ENCODE measurements at regions not wholly inside any gene's neighbourhood (a gene's known extent, or its start where the extent isn't known, plus 50 kb on each side); places are given as distances from the start of the nearest gene placed in this dataset.

DNA sequence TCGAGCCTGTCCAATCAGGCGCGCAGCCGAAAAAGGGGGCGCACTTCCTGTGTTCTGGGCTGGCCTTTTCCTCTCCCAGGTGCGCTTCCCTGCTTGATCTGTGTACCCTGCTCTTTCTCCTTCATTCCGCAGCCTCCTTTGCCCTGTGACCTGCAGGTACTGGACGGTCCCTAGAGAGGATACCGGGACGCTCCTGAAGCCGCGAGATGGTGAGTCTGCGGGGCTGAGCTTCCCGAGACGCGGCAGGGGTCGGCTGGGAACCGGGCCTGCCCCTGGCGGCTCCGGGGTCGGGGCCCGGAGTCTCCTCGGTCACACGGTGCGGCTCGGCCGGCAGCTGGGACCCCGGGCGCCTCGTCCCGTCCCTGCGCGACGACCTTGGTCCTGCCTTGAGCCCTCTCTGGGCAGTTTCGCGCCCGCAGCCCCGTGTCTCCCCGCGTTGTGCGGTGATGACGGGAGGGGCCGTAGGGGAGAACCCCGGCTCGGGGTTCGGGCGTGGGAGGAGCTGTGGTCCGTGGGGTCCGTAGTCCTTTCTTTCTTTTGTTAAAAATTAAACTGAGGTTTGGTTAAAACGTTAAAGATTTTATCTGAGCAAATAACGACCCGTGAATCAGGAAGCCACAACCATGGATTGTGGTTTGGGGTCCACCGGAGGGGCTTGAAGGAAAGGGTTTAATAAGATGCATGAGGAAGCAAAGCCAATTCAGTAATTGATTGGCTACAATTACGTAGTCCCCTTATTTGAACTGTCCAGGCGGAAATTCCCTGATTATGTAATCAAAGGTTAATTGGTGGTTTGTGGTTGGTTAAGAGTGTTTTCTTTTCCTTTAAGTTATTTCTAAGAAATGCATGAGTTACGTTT, 172.8 kb upstream of the ZNF267 start:
- peak overlapping the region; percentile 81 to 89 (median 86) for H3K4me3 ChIP-seq (ENCODE audit: low read length in 3 of 3)
- no peak overlapping the region for H3K27ac ChIP-seq (ENCODE audit: low read depth, low read length)
- no peaks in the 10 kb centered on the region for H3K9me3 ChIP-seq (ENCODE audit: control insufficient read depth in 3 of 3, low read length in 3 of 3)
- peak overlapping the region; percentile 70 to 89 (median 86) for H3K9ac ChIP-seq (ENCODE audit: low read depth in 1 of 3, low read length in 3 of 3)
- peaks cover 0 to 9% (median 4%) of the 10 kb centered on the region in 3 donors for H3K4me1 ChIP-seq (ENCODE audit: control insufficient read depth in 3 of 3, insufficient read depth in 3 of 3, low read length in 3 of 3)
- peaks cover 0 to 2% (median 0%) of the 10 kb centered on the region in 3 donors for H3K27me3 ChIP-seq (ENCODE audit: control insufficient read depth in 3 of 3, insufficient read depth in 3 of 3, low read length in 3 of 3)
- peaks cover 9 to 27% (median 16%) of the 10 kb centered on the region in 3 donors for H3K36me3 ChIP-seq (ENCODE audit: control insufficient read depth in 3 of 3, insufficient read depth in 3 of 3, low read length in 3 of 3)

DNA sequence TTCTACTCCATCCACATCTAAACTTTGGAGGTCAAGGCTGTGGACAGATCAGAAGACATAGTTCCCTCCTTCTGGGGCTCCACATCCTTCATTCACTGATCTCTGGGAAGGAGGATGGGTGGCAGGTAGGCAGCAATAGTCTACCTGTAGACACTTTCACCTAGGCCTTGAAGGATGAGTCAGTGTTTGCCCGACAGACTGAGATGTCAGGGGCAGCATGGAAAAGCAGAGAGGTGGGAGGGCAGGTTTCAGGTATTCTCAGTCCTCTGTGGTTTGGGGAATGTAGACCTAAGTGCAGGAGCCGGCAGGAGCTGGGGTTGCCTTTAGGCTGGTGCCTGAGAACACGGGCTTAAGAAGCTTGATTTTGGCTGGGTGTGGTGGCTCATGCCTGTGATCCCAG, 171.9 kb upstream of the ZNF267 start:
- Histone ChIP-seq H3K4me3 (ENCODE audit: low read length in 3 of 3) (no peak overlapping the region), H3K4me1 (ENCODE audit: control insufficient read depth in 3 of 3, insufficient read depth in 3 of 3, low read length in 3 of 3) (peaks cover 0 to 9% (median 4%) of the 10 kb centered on the region in 3 donors), H3K27me3 (ENCODE audit: control insufficient read depth in 3 of 3, insufficient read depth in 3 of 3, low read length in 3 of 3) (peaks cover 0 to 2% (median 0%) of the 10 kb centered on the region in 3 donors), H3K9me3 (ENCODE audit: control insufficient read depth in 3 of 3, low read length in 3 of 3) (no peaks in the 10 kb centered on the region), H3K27ac (ENCODE audit: low read depth, low read length) (no peak overlapping the region), H3K36me3 (ENCODE audit: control insufficient read depth in 3 of 3, insufficient read depth in 3 of 3, low read length in 3 of 3) (peaks cover 12 to 35% (median 17%) of the 10 kb centered on the region in 3 donors), H3K9ac (ENCODE audit: low read depth in 1 of 3, low read length in 3 of 3) (no peak overlapping the region)

DNA sequence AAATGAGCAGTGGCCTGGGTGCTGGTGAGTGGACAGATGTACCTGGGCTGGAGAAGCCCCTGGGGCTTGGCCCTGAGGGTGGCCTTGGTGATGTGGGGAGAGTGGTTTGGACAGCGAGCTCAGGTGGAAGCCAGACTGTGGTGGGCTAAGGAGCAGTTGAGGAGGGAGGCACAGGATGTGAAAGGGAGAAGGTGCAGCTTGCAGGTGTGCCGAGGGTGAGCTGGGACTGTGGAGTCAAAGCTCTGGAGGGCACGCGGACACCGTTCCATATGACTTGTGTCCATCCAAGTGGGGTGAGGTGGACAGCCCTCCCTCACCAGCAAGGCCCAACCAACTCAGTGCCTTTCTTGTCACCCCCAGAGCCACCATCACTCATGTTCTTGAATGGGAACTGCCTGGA, 170.8 kb upstream of the ZNF267 start:
- peaks cover 0 to 9% (median 4%) of the 10 kb centered on the region in 3 donors for H3K4me1 ChIP-seq (ENCODE audit: control insufficient read depth in 3 of 3, insufficient read depth in 3 of 3, low read length in 3 of 3)
- H3K36me3 ChIP-seq (ENCODE audit: control insufficient read depth in 3 of 3, insufficient read depth in 3 of 3, low read length in 3 of 3) = peaks cover 12 to 42% (median 17%) of the 10 kb centered on the region in 3 donors
- no peaks in the 10 kb centered on the region for H3K9me3 ChIP-seq (ENCODE audit: control insufficient read depth in 3 of 3, low read length in 3 of 3)
- H3K27ac ChIP-seq (ENCODE audit: low read depth, low read length) = no peak overlapping the region
- no peak overlapping the region for H3K4me3 ChIP-seq (ENCODE audit: low read length in 3 of 3)
- H3K9ac ChIP-seq (ENCODE audit: low read depth in 1 of 3, low read length in 3 of 3) = no peak overlapping the region
- H3K27me3 ChIP-seq (ENCODE audit: control insufficient read depth in 3 of 3, insufficient read depth in 3 of 3, low read length in 3 of 3) = no peaks in the 10 kb centered on the region

DNA sequence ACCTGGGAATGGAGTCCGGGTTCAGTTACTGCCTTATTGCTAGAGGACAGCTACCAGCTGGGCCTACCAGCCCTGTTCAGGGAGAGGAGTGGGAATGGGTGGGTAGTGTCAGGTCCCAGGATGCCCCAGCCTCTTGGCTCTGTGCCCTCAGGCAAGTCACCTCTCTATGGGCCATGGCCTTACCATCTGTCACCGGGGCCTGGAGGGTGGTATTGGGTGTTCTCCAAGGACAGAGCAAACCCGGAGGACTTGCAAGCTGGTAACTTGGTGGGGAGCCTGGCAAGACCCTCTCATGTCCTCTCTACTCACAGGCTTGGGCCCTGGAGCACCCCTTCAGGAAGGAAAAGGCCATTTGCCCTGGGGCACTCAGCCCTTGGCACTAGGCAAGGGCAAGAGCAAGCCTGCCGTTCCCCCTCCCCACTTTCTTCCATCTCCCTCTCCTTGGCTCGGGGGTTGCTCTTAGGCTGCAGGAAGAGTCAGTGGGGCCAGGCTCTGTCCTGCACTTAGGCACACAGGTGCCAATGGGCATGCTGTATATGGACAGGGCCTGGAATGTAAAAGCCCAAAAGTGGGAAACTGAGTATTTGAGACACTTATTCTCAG, 170.0 kb upstream of the ZNF267 start:
- H3K27me3 ChIP-seq (ENCODE audit: control insufficient read depth in 3 of 3, insufficient read depth in 3 of 3, low read length in 3 of 3) = no peaks in the 10 kb centered on the region
- H3K4me1 ChIP-seq (ENCODE audit: control insufficient read depth in 3 of 3, insufficient read depth in 3 of 3, low read length in 3 of 3) = peaks cover 0 to 9% (median 4%) of the 10 kb centered on the region in 3 donors
- H3K4me3 ChIP-seq (ENCODE audit: low read length in 3 of 3) = no peak overlapping the region
- no peak overlapping the region for H3K9ac ChIP-seq (ENCODE audit: low read depth in 1 of 3, low read length in 3 of 3)
- H3K27ac ChIP-seq (ENCODE audit: low read depth, low read length) = no peak overlapping the region
- H3K9me3 ChIP-seq (ENCODE audit: control insufficient read depth in 3 of 3, low read length in 3 of 3) = no peaks in the 10 kb centered on the region
- peaks cover 12 to 45% (median 23%) of the 10 kb centered on the region in 3 donors for H3K36me3 ChIP-seq (ENCODE audit: control insufficient read depth in 3 of 3, insufficient read depth in 3 of 3, low read length in 3 of 3)

DNA sequence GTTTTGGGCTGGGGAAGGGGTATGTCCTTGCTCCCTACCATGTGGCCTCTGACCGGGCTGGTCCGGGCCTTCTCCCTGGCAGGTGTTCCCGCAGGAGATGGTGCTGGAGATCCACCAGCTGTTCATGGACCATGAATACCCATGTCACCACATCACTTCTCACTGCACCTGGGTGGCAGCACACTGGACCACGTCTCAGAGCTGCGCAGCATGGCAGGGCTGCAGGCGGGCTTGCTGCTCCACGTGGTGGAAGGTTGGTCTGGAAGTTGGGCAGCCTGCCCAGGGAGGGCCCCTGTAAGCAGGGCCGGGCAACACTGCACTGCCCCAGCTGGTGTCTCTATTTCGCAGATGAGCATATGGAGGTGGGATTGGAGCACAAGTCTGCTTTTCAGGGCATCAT, 169.5 kb upstream of the ZNF267 start:
- Histone ChIP-seq H3K4me3 (ENCODE audit: low read length in 3 of 3) (no peak overlapping the region), H3K4me1 (ENCODE audit: control insufficient read depth in 3 of 3, insufficient read depth in 3 of 3, low read length in 3 of 3) (peaks cover 0 to 9% (median 4%) of the 10 kb centered on the region in 3 donors), H3K27me3 (ENCODE audit: control insufficient read depth in 3 of 3, insufficient read depth in 3 of 3, low read length in 3 of 3) (no peaks in the 10 kb centered on the region), H3K27ac (ENCODE audit: low read depth, low read length) (no peak overlapping the region), H3K9me3 (ENCODE audit: control insufficient read depth in 3 of 3, low read length in 3 of 3) (no peaks in the 10 kb centered on the region), H3K9ac (ENCODE audit: low read depth in 1 of 3, low read length in 3 of 3) (no peak overlapping the region), H3K36me3 (ENCODE audit: control insufficient read depth in 3 of 3, insufficient read depth in 3 of 3, low read length in 3 of 3) (peaks cover 12 to 47% (median 24%) of the 10 kb centered on the region in 3 donors)

DNA sequence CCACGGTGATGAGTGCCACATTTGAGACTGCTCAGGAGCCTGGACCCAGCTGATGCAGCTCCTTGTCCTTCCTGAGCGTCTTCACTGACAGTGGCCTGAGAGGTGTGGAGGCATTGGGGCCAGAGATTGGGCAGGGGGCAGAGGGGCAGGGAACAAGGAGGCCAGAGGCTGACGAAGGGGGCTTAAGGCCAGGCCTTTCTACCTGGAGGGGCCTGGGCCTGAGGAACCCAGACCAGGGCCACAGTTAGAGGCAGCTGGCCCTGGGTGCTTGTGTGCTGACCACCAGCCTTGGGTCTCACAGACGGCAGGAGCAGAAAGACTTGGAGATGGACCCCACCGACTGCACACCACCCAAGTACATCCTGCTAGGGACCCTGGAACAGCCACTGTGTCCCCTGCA, 168.2 kb upstream of the ZNF267 start:
- Histone ChIP-seq H3K9ac (ENCODE audit: low read depth in 1 of 3, low read length in 3 of 3) (no peak overlapping the region), H3K4me3 (ENCODE audit: low read length in 3 of 3) (no peak overlapping the region), H3K27ac (ENCODE audit: low read depth, low read length) (no peak overlapping the region), H3K4me1 (ENCODE audit: control insufficient read depth in 3 of 3, insufficient read depth in 3 of 3, low read length in 3 of 3) (peaks cover 0 to 7% (median 4%) of the 10 kb centered on the region in 3 donors), H3K9me3 (ENCODE audit: control insufficient read depth in 3 of 3, low read length in 3 of 3) (no peaks in the 10 kb centered on the region), H3K36me3 (ENCODE audit: control insufficient read depth in 3 of 3, insufficient read depth in 3 of 3, low read length in 3 of 3) (peaks cover 12 to 47% (median 25%) of the 10 kb centered on the region in 3 donors), H3K27me3 (ENCODE audit: control insufficient read depth in 3 of 3, insufficient read depth in 3 of 3, low read length in 3 of 3) (no peaks in the 10 kb centered on the region)

DNA sequence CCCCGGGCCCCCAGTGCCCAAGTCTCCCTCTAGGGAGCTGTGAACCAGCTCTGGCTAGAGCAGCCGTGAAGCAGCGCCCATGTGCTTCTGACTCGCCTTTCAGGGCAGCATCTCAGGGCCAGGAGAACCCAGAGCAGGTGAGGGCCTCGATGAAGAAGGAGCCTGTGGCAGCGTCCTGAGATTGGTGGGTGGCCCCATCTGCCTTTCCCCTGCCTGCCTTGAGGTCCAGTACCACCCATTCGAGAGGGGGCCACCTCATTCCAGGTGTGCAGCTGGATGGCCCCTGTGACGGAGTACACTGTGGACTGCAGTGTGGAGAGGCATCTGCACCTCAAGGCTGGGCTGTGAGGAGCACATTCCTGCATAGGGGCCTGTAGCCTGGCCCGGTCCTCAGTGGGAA, 167.3 kb upstream of the ZNF267 start:
- Histone ChIP-seq H3K27me3 (ENCODE audit: control insufficient read depth in 3 of 3, insufficient read depth in 3 of 3, low read length in 3 of 3) (no peaks in the 10 kb centered on the region), H3K4me3 (ENCODE audit: low read length in 3 of 3) (no peak overlapping the region), H3K36me3 (ENCODE audit: control insufficient read depth in 3 of 3, insufficient read depth in 3 of 3, low read length in 3 of 3) (peaks cover 12 to 47% (median 25%) of the 10 kb centered on the region in 3 donors), H3K9me3 (ENCODE audit: control insufficient read depth in 3 of 3, low read length in 3 of 3) (no peaks in the 10 kb centered on the region), H3K9ac (ENCODE audit: low read depth in 1 of 3, low read length in 3 of 3) (no peak overlapping the region), H3K4me1 (ENCODE audit: control insufficient read depth in 3 of 3, insufficient read depth in 3 of 3, low read length in 3 of 3) (no peaks in the 10 kb centered on the region), H3K27ac (ENCODE audit: low read depth, low read length) (no peak overlapping the region)

DNA sequence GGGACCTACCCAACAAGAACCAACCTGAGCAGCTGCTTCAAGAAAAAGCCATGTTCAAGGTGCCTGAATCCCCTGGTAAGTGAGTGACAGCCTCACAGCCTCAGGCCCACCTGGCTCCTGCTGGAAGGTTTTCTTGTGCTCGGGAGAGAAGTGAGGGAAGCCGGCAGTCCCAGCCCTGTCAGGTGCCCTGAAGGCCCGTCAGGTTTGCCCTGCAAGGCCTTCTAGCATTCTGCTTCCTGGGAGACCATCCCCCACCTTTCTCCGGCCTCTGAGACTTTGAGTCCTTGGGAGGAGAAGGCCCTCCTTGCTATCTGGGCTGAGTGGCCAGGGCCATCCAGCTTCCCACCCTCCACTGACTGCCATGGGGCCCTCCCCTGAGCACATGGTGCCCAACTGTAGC, 166.7 kb upstream of the ZNF267 start:
- no peaks in the 10 kb centered on the region for H3K27me3 ChIP-seq (ENCODE audit: control insufficient read depth in 3 of 3, insufficient read depth in 3 of 3, low read length in 3 of 3)
- no peak overlapping the region for H3K27ac ChIP-seq (ENCODE audit: low read depth, low read length)
- H3K4me3 ChIP-seq (ENCODE audit: low read length in 3 of 3) = no peak overlapping the region
- peaks cover 12 to 47% (median 25%) of the 10 kb centered on the region in 3 donors for H3K36me3 ChIP-seq (ENCODE audit: control insufficient read depth in 3 of 3, insufficient read depth in 3 of 3, low read length in 3 of 3)
- no peak overlapping the region for H3K9ac ChIP-seq (ENCODE audit: low read depth in 1 of 3, low read length in 3 of 3)
- no peaks in the 10 kb centered on the region for H3K9me3 ChIP-seq (ENCODE audit: control insufficient read depth in 3 of 3, low read length in 3 of 3)
- no peaks in the 10 kb centered on the region for H3K4me1 ChIP-seq (ENCODE audit: control insufficient read depth in 3 of 3, insufficient read depth in 3 of 3, low read length in 3 of 3)

DNA sequence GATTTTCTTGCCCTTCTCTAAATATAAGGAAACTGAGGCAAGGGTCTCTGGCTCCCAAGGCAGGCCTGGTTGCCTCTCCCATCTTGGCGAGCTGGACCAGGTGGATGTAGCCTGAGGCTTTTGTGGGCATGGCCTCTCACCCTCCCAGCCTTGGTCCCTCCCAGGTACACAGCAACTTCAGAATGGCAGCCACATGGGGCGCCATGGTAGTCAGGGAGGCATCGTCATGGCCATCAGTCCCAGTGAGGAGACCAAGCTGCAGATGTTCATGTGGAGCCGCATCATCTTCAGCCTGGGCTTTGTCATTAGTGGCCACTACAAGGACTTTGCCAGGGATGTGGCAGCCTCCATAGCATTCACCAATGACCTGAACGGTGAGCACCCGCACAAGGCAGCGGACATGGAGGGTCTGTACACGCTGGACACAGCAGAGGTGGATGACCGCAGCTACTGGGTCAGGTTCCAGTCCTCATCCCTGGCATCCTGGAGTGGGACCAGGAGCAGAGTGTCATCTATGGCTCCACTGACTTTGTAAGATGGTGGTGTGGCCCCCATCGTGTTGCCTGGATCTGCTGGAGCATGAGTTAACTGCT, 165.8 kb upstream of the ZNF267 start:
- H3K4me1 ChIP-seq (ENCODE audit: control insufficient read depth in 3 of 3, insufficient read depth in 3 of 3, low read length in 3 of 3) = peaks cover 0 to 4% (median 2%) of the 10 kb centered on the region in 3 donors
- no peaks in the 10 kb centered on the region for H3K27me3 ChIP-seq (ENCODE audit: control insufficient read depth in 3 of 3, insufficient read depth in 3 of 3, low read length in 3 of 3)
- no peaks in the 10 kb centered on the region for H3K9me3 ChIP-seq (ENCODE audit: control insufficient read depth in 3 of 3, low read length in 3 of 3)
- H3K4me3 ChIP-seq (ENCODE audit: low read length in 3 of 3) = no peak overlapping the region
- no peak overlapping the region for H3K27ac ChIP-seq (ENCODE audit: low read depth, low read length)
- H3K36me3 ChIP-seq (ENCODE audit: control insufficient read depth in 3 of 3, insufficient read depth in 3 of 3, low read length in 3 of 3) = peaks cover 10 to 47% (median 25%) of the 10 kb centered on the region in 3 donors
- H3K9ac ChIP-seq (ENCODE audit: low read depth in 1 of 3, low read length in 3 of 3) = no peak overlapping the region

DNA sequence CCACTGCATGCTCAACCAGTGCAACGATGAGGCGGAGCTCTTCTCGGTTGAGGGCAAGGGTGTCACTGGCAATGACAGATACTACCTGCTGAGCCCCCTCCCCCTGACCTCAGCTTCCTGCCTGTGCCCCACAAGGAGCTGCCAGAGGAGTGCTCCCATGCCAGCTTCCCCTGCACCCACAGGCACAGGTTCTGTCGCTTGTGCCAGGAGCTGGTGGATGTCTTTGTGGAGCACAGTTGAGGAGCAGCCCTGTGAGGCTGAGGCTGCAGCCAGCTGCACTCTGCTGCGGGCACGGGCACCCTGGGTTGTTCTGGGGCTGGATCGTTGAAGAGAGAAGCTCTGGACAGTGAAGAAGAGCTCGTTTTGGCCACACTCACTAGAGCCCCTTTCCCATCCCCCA, 165.3 kb upstream of the ZNF267 start:
- no peaks in the 10 kb centered on the region for H3K27me3 ChIP-seq (ENCODE audit: control insufficient read depth in 3 of 3, insufficient read depth in 3 of 3, low read length in 3 of 3)
- peaks cover 10 to 44% (median 22%) of the 10 kb centered on the region in 3 donors for H3K36me3 ChIP-seq (ENCODE audit: control insufficient read depth in 3 of 3, insufficient read depth in 3 of 3, low read length in 3 of 3)
- H3K9ac ChIP-seq (ENCODE audit: low read depth in 1 of 3, low read length in 3 of 3) = no peak overlapping the region
- H3K9me3 ChIP-seq (ENCODE audit: control insufficient read depth in 3 of 3, low read length in 3 of 3) = no peaks in the 10 kb centered on the region
- H3K4me1 ChIP-seq (ENCODE audit: control insufficient read depth in 3 of 3, insufficient read depth in 3 of 3, low read length in 3 of 3) = peaks cover 0 to 4% (median 2%) of the 10 kb centered on the region in 3 donors
- no peak overlapping the region for H3K27ac ChIP-seq (ENCODE audit: low read depth, low read length)
- no peak overlapping the region for H3K4me3 ChIP-seq (ENCODE audit: low read length in 3 of 3)

All from skeletal muscle tissue (tissue), 3 donors.